ENCODE measurements at regions not wholly inside any gene's neighbourhood (a gene's known extent, or its start where the extent isn't known, plus 50 kb on each side); places are given as distances from the start of the nearest gene placed in this dataset.

- TF ChIP-seq CTCF (conservative IDR thresholded peaks at IDR 0.05; ENCODE audit: low read length), result no peak
- no peak for TF ChIP-seq EZH2phosphoT487 (IDR thresholded peaks at IDR 0.05; ENCODE audit: borderline replicate concordance, low read depth, low read length)
Measured at GRCh38 chrX:107323786-107324492, 117.5 kb downstream of the DNAAF6 start.
